AG04449 (cell line): ENCODE measurements at regions not wholly inside any gene's neighbourhood (a gene's known extent, or its start where the extent isn't known, plus 50 kb on each side); places are given as distances from the start of the nearest gene placed in this dataset.

Source experiments
- CTCF ChIA-PET: fragments of 350-600 bp; formaldehyde crosslinking; extraction: SDS; loops from one replicate; lab custom pipeline; 2021; ENCODE audit warnings: antibody characterized with exemption; lab: Yijun Ruan, JAX
- POLR2A ChIA-PET: fragments of 400-600, 350-600 bp; formaldehyde crosslinking; extraction: SDS; loops from one replicate; lab custom pipeline; 2020; ENCODE audit warnings: antibody characterized with exemption, inconsistent platforms; lab: Yijun Ruan, JAX
- DNase-seq: peaks from one replicate; pipeline ENCODE4 v3.0.0-alpha.2; 2010; ENCODE audit warnings: low read depth, low spot score
- H3K4me3 ChIP-seq: 2 replicates; pipeline ENCODE4 v1.5.1; 2011; ENCODE audit warnings: low read depth, mild to moderate bottlenecking, control low read depth, low read length
- CTCF ChIP-seq: IDR thresholded peaks from one replicate; pipeline ENCODE4 v1.5.1; 2011; ENCODE audit warnings: mild to moderate bottlenecking, moderate library complexity, low read length, control low read depth, inconsistent platforms; ENCODE audit not compliant: insufficient read depth; ENCODE audit errors: missing control alignments

- no peak for TF ChIP-seq CTCF
- DNase-seq = no peak
- no peak overlapping the region for H3K4me3 ChIP-seq
- ChIA-PET POLR2A (no interaction called here), CTCF (no interaction called here)
Measured at GRCh38 chr12:115437061-115437567, 753.1 kb upstream of the TBX3 start.

GRCh38 chr12:115433014-115433634, 749.1 kb upstream of the TBX3 start:
- CTCF ChIA-PET = interaction anchor here (0.8 kb wide), 1 partner anchor 39 kb away, joined by 3 read pairs; no protein-coding TSS in a partner anchor
- no peak overlapping the region for H3K4me3 ChIP-seq
- DNase-seq = no peak
- TF ChIP-seq CTCF = no peak
- POLR2A ChIA-PET = interaction anchor here (0.5 kb wide), 1 partner anchor 226 kb away, joined by 3 read pairs; no protein-coding TSS in a partner anchor

GRCh38 chr12:115430636-115431035, 746.7 kb upstream of the TBX3 start:
- ChIA-PET POLR2A (no interaction called here), CTCF (no interaction called here)
- DNase-seq = no peak
- TF ChIP-seq CTCF = no peak
- no peak overlapping the region for H3K4me3 ChIP-seq

GRCh38 chr12:115426732-115427131, 742.8 kb upstream of the TBX3 start:
- no peak overlapping the region for H3K4me3 ChIP-seq
- no peak for TF ChIP-seq CTCF
- ChIA-PET POLR2A (no interaction called here), CTCF (no interaction called here)
- DNase-seq = no peak

GRCh38 chr12:115424003-115424402, 740.0 kb upstream of the TBX3 start:
- no peak overlapping the region for H3K4me3 ChIP-seq
- ChIA-PET CTCF (no interaction called here), POLR2A (no interaction called here)
- no peak for TF ChIP-seq CTCF
- DNase-seq = no peak

- no peak for TF ChIP-seq CTCF
- ChIA-PET POLR2A (no interaction called here), CTCF (no interaction called here)
- H3K4me3 ChIP-seq = no peak overlapping the region
- DNase-seq = no peak
Measured at GRCh38 chr12:115423546-115423987, 739.6 kb upstream of the TBX3 start.
